ENCODE measurements at regions not wholly inside any gene's neighbourhood (a gene's known extent, or its start where the extent isn't known, plus 50 kb on each side); places are given as distances from the start of the nearest gene placed in this dataset.

GRCh38 chr11:80819271-80819670, 1378.4 kb upstream of the TENM4 start:
- CTCF ChIA-PET = no interaction called here
- in situ Hi-C loops (cut with HindIII; ENCODE audit: low pct_unique_long_range_greater_than_20kb, low sequenced_read_pairs) (no loop called here), intact Hi-C loops (cut with micrococcal nuclease; ENCODE audit: unreplicated experiment) (no loop called here)
- Histone ChIP-seq H3K4me1 (ENCODE audit: control insufficient read depth, insufficient read depth, low read length) (no peaks in the 10 kb centered on the region), H3K4me3 (ENCODE audit: low read depth in 2 of 2, low read length in 2 of 2) (no peak overlapping the region), H3K36me3 (ENCODE audit: control insufficient read depth, insufficient read depth, low read length) (no peaks in the 10 kb centered on the region), H3K9me3 (ENCODE audit: control insufficient read depth, insufficient read depth, low read depth, low read length) (no peaks in the 10 kb centered on the region), H3K27ac (ENCODE audit: low read length) (no peak overlapping the region), H3K27me3 (ENCODE audit: control insufficient read depth, insufficient read depth, low read length) (no peaks in the 10 kb centered on the region)
- DNase-seq (ENCODE audit: low read depth, low spot score) (no peak), ATAC-seq (no peak)
- no TSS peak for BruUV-seq (replicated peaks)
- POLR2A ChIA-PET = no interaction called here
- no peak for TF ChIP-seq POLR2AphosphoS5 (IDR thresholded peaks at IDR 0.05; ENCODE audit: low read depth, low read length)
- TF ChIP-seq SIN3A (IDR thresholded peaks at IDR 0.05; ENCODE audit: borderline replicate concordance, insufficient read depth, low read depth, low read length) = no peak
- TF ChIP-seq TCF7L2 (IDR thresholded peaks at IDR 0.05; ENCODE audit: low read depth, low read length) = no peak
- TF ChIP-seq CTCF (IDR thresholded peaks at IDR 0.05) = no peak
- TF ChIP-seq, protein P1, sequence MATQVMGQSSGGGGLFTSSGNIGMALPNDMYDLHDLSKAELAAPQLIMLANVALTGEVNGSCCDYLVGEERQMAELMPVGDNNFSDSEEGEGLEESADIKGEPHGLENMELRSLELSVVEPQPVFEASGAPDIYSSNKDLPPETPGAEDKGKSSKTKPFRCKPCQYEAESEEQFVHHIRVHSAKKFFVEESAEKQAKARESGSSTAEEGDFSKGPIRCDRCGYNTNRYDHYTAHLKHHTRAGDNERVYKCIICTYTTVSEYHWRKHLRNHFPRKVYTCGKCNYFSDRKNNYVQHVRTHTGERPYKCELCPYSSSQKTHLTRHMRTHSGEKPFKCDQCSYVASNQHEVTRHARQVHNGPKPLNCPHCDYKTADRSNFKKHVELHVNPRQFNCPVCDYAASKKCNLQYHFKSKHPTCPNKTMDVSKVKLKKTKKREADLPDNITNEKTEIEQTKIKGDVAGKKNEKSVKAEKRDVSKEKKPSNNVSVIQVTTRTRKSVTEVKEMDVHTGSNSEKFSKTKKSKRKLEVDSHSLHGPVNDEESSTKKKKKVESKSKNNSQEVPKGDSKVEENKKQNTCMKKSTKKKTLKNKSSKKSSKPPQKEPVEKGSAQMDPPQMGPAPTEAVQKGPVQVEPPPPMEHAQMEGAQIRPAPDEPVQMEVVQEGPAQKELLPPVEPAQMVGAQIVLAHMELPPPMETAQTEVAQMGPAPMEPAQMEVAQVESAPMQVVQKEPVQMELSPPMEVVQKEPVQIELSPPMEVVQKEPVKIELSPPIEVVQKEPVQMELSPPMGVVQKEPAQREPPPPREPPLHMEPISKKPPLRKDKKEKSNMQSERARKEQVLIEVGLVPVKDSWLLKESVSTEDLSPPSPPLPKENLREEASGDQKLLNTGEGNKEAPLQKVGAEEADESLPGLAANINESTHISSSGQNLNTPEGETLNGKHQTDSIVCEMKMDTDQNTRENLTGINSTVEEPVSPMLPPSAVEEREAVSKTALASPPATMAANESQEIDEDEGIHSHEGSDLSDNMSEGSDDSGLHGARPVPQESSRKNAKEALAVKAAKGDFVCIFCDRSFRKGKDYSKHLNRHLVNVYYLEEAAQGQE (IDR thresholded peaks at IDR 0.05; ENCODE audit: insufficient read depth in 1 of 2, low read depth in 2 of 2, low read length in 1 of 2) = no peak

- Histone ChIP-seq H3K4me1 (ENCODE audit: control insufficient read depth, insufficient read depth, low read length) (no peaks in the 10 kb centered on the region), H3K4me3 (ENCODE audit: low read depth in 2 of 2, low read length in 2 of 2) (no peak overlapping the region), H3K36me3 (ENCODE audit: control insufficient read depth, insufficient read depth, low read length) (no peaks in the 10 kb centered on the region), H3K27ac (ENCODE audit: low read length) (no peak overlapping the region; the same call in 1 of the 2 replicates), H3K27me3 (ENCODE audit: control insufficient read depth, insufficient read depth, low read length) (no peaks in the 10 kb centered on the region), H3K9me3 (ENCODE audit: control insufficient read depth, insufficient read depth, low read depth, low read length) (no peaks in the 10 kb centered on the region)
- intact Hi-C loops (cut with micrococcal nuclease; ENCODE audit: unreplicated experiment) = no loop called here
- no TSS peak for BruUV-seq (replicated peaks)
- ATAC-seq = no peak
- POLR2A ChIA-PET = no interaction called here
- in situ Hi-C loops (cut with HindIII; ENCODE audit: low pct_unique_long_range_greater_than_20kb, low sequenced_read_pairs) = no loop called here
- CTCF ChIA-PET = no interaction called here
- TF ChIP-seq, protein P1 (IDR thresholded peaks at IDR 0.05; ENCODE audit: insufficient read depth in 1 of 2, low read depth in 2 of 2, low read length in 1 of 2) = no peak
- no peak for TF ChIP-seq SIN3A (IDR thresholded peaks at IDR 0.05; ENCODE audit: borderline replicate concordance, insufficient read depth, low read depth, low read length)
- TF ChIP-seq TCF7L2 (IDR thresholded peaks at IDR 0.05; ENCODE audit: low read depth, low read length) = no peak
- no peak for DNase-seq (ENCODE audit: low read depth, low spot score)
Measured at GRCh38 chr11:80816966-80817365, 1376.1 kb upstream of the TENM4 start.

Measured in Panc1 (cell line).